ENCODE measurements at regions not wholly inside any gene's neighbourhood (a gene's known extent, or its start where the extent isn't known, plus 50 kb on each side); places are given as distances from the start of the nearest gene placed in this dataset.

GRCh38 chr1:245058882-245059281 is 95.9 kb upstream of the KIF26B start:
- intact Hi-C loops (cut with micrococcal nuclease; ENCODE audit: unreplicated experiment): no loop called here
- TF ChIP-seq, protein P1, sequence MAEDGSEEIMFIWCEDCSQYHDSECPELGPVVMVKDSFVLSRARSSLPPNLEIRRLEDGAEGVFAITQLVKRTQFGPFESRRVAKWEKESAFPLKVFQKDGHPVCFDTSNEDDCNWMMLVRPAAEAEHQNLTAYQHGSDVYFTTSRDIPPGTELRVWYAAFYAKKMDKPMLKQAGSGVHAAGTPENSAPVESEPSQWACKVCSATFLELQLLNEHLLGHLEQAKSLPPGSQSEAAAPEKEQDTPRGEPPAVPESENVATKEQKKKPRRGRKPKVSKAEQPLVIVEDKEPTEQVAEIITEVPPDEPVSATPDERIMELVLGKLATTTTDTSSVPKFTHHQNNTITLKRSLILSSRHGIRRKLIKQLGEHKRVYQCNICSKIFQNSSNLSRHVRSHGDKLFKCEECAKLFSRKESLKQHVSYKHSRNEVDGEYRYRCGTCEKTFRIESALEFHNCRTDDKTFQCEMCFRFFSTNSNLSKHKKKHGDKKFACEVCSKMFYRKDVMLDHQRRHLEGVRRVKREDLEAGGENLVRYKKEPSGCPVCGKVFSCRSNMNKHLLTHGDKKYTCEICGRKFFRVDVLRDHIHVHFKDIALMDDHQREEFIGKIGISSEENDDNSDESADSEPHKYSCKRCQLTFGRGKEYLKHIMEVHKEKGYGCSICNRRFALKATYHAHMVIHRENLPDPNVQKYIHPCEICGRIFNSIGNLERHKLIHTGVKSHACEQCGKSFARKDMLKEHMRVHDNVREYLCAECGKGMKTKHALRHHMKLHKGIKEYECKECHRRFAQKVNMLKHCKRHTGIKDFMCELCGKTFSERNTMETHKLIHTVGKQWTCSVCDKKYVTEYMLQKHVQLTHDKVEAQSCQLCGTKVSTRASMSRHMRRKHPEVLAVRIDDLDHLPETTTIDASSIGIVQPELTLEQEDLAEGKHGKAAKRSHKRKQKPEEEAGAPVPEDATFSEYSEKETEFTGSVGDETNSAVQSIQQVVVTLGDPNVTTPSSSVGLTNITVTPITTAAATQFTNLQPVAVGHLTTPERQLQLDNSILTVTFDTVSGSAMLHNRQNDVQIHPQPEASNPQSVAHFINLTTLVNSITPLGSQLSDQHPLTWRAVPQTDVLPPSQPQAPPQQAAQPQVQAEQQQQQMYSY (CRISPR knock-in tag; IDR thresholded peaks at IDR 0.05): no peak
- TF ChIP-seq NFIC (IDR thresholded peaks at IDR 0.05; ENCODE audit: low read depth, low read length): no peak
- TF ChIP-seq SRF (IDR thresholded peaks at IDR 0.05; ENCODE audit: low read depth in 2 of 2, low read length in 2 of 2): no peak
- no peak for TF ChIP-seq SREBF2 (IDR thresholded peaks at IDR 0.05; ENCODE audit: low read length)
- TF ChIP-seq NFXL1 (IDR thresholded peaks at IDR 0.05; ENCODE audit: borderline replicate concordance): no peak
- TF ChIP-seq NFYB (IDR thresholded peaks at IDR 0.05; ENCODE audit: insufficient read depth, low read depth, low read length): no peak
- no peak for TF ChIP-seq SUZ12 (IDR thresholded peaks at IDR 0.05; ENCODE audit: unreplicated experiment)
- TF ChIP-seq FOS (IDR thresholded peaks at IDR 0.05; ENCODE audit: borderline replicate concordance, extremely low read depth, insufficient read length): no peak
- TF ChIP-seq MEF2A (IDR thresholded peaks at IDR 0.05; ENCODE audit: insufficient read depth, low read depth, low read length): no peak
- TF ChIP-seq IRF4 (IDR thresholded peaks at IDR 0.05; ENCODE audit: low read depth, low read length): no peak
- TF ChIP-seq JUND (IDR thresholded peaks at IDR 0.05; ENCODE audit: low read depth, low read length): no peak
- no peak for TF ChIP-seq SMAD1 (IDR thresholded peaks at IDR 0.05; ENCODE audit: low read depth, partially characterized antibody)
- no peak for TF ChIP-seq SMAD5 (IDR thresholded peaks at IDR 0.05; ENCODE audit: low read depth)
- TF ChIP-seq RFX5 (IDR thresholded peaks at IDR 0.05; ENCODE audit: low read depth, low read length): no peak
- no peak for TF ChIP-seq MTA3 (IDR thresholded peaks at IDR 0.05; ENCODE audit: borderline replicate concordance, low read length)
- TF ChIP-seq MXI1 (IDR thresholded peaks at IDR 0.05; ENCODE audit: low read depth, low read length): no peak
- in situ Hi-C loops (cut with MboI): no loop called here
- no peak overlapping the region for H2AFZ ChIP-seq (ENCODE audit: control insufficient read depth, low read depth, low read length)
- no peaks in the 10 kb centered on the region; the same call in 1 of the 2 replicates for H3K4me1 ChIP-seq (ENCODE audit: control insufficient read depth, insufficient read depth, low read length)
- ChIA-PET RAD21 (ENCODE audit: unreplicated experiment) (no interaction called here), POLR2A (no interaction called here), SMC1A (ENCODE audit: uncharacterized antibody, unreplicated experiment) (no interaction called here), CTCF (no interaction called here)
- H3K27ac ChIP-seq (ENCODE audit: control insufficient read depth, insufficient read depth): no peak overlapping the region
- no peaks in the 10 kb centered on the region for H3K9me3 ChIP-seq (replicated peaks; ENCODE audit: control insufficient read depth, insufficient read depth, low read length)
- no peaks in the 10 kb centered on the region; a peak in 1 of 4 replicates for H3K27me3 ChIP-seq (replicated peaks in 1 of 2; ENCODE audit: control insufficient read depth in 2 of 2, insufficient read depth in 2 of 2, low read length in 1 of 2)
- BruUV-seq (replicated peaks): no TSS peak
- FAIRE-seq (no peak), DNase-seq (ENCODE audit: low read depth, low spot score) (no peak), ATAC-seq (no peak)
- no peaks in the 10 kb centered on the region for H3K79me2 ChIP-seq (ENCODE audit: control insufficient read depth, insufficient read depth, low read length)
- H3K9ac ChIP-seq (ENCODE audit: control insufficient read depth, insufficient read depth, low read length): no peak overlapping the region
- no peaks in the 10 kb centered on the region for H4K20me1 ChIP-seq (ENCODE audit: control insufficient read depth, insufficient read depth)
- H3K4me2 ChIP-seq (ENCODE audit: control insufficient read depth, insufficient read depth): no peak overlapping the region
- H3K4me3 ChIP-seq: no peak overlapping the region
- H3K36me3 ChIP-seq (ENCODE audit: control insufficient read depth in 2 of 2, insufficient read depth in 2 of 2, low read length in 1 of 2): no peaks in the 10 kb centered on the region
- WGBS (ENCODE audit: insufficient coverage, insufficient replicate concordance, low lambda C conversion rate, missing lambda C conversion rate): 67% methylated on average over 4 of the region's 4 CpGs
